MM.1S (cell line): ENCODE measurements at regions not wholly inside any gene's neighbourhood (a gene's known extent, or its start where the extent isn't known, plus 50 kb on each side); places are given as distances from the start of the nearest gene placed in this dataset.

Experiments
- DNase-seq: peaks from one replicate; pipeline ENCODE4 v3.0.0-alpha.2; 2015
- H2AFZ ChIP-seq: fragments of 300-600 bp; sonication (generic); 2 replicates; pipeline ENCODE4 v1.6.0; 2016; ENCODE audit warnings: antibody characterized with exemption, low read length
- H3F3A ChIP-seq: fragments of 300-600 bp; sonication (generic); 2 replicates; pipeline ENCODE4 v1.6.1; 2016; ENCODE audit warnings: mild to moderate bottlenecking, antibody characterized with exemption, low read length, moderate library complexity, mixed read lengths; ENCODE audit not compliant: insufficient read depth
- H3K27ac ChIP-seq: fragments of 300-600 bp; sonication (generic); 2 replicates; pipeline ENCODE4 v1.5.1; 2016; ENCODE audit warnings: mild to moderate bottlenecking, low read length
- H3K27me3 ChIP-seq: fragments of 300-600 bp; sonication (generic); replicated peaks from 2 replicates; pipeline ENCODE4 v1.6.0; 2016; ENCODE audit warnings: low read length; ENCODE audit not compliant: insufficient read depth
- H3K36me3 ChIP-seq: fragments of 300-600 bp; sonication (generic); replicated peaks from 2 replicates; pipeline ENCODE4 v1.6.1; 2016; ENCODE audit warnings: mild to moderate bottlenecking, low read length, mixed read lengths; ENCODE audit not compliant: insufficient read depth
- H3K4me1 ChIP-seq: fragments of 300-600 bp; sonication (generic); 2 replicates; pipeline ENCODE4 v1.6.1; 2016; ENCODE audit warnings: low read length, mixed read lengths
- H3K4me2 ChIP-seq: fragments of 300-600 bp; sonication (generic); 2 replicates; pipeline ENCODE4 v1.6.0; 2016; ENCODE audit warnings: low read depth, low read length
- H3K4me3 ChIP-seq: fragments of 300-600 bp; sonication (generic); 2 replicates; pipeline ENCODE4 v1.5.1; 2016; ENCODE audit warnings: low read length, mixed read lengths
- H3K79me2 ChIP-seq: fragments of 300-600 bp; sonication (generic); 2 replicates; pipeline ENCODE4 v1.6.1; 2016; ENCODE audit warnings: mixed run types, low read length, mixed read lengths
- H3K9ac ChIP-seq: fragments of 300-600 bp; sonication (generic); 2 replicates; pipeline ENCODE4 v1.6.1; 2016; ENCODE audit warnings: low read length, mixed read lengths
- H3K9me2 ChIP-seq: fragments of 300-600 bp; sonication (generic); replicated peaks from 2 replicates; pipeline ENCODE4 v1.6.1; 2016; ENCODE audit warnings: mild to moderate bottlenecking, low read length, mixed read lengths; ENCODE audit not compliant: insufficient read depth
- H3K9me3 ChIP-seq: fragments of 300-600 bp; sonication (generic); replicated peaks from 2 replicates; pipeline ENCODE4 v1.6.1; 2016; ENCODE audit warnings: mild to moderate bottlenecking, low read length, mixed read lengths; ENCODE audit not compliant: insufficient read depth
- H4K20me1 ChIP-seq: fragments of 300-600 bp; sonication (generic); 2 replicates; pipeline ENCODE4 v1.6.1; 2016; ENCODE audit warnings: mild to moderate bottlenecking, low read length, moderate library complexity, mixed read lengths; ENCODE audit not compliant: insufficient read depth
- CTCF ChIP-seq: fragments of 300-600 bp; sonication (generic); IDR thresholded peaks from 2 replicates; pipeline ENCODE4 v1.5.1; 2016; ENCODE audit warnings: antibody characterized with exemption, low read length, mixed read lengths
- EZH2 ChIP-seq: fragments of 300-600 bp; sonication (generic); optimal IDR thresholded peaks from 2 replicates; pipeline ENCODE3; 2017; ENCODE audit warnings: low read depth, mild to moderate bottlenecking, antibody characterized with exemption, low read length, mixed read lengths
- EZH2phosphoT487 ChIP-seq: fragments of 300-600 bp; sonication (generic); IDR thresholded peaks from 2 replicates; pipeline ENCODE4 v1.6.1; 2018; ENCODE audit warnings: antibody characterized with exemption, low read length

- Histone ChIP-seq H3F3A (no peaks in the 10 kb centered on the region), H3K9me3 (no peaks in the 10 kb centered on the region)
- TF ChIP-seq CTCF (no peak), EZH2phosphoT487 (no peak), EZH2 (no peak)
These were observed 127.2 kb upstream of the SLIT2 start for GRCh38 chr4:20124317-20125026.

GRCh38 chr4:20122198-20122988 lies 129.3 kb upstream of the SLIT2 start:
- H4K20me1 ChIP-seq = no peaks in the 10 kb centered on the region
- H3K9me3 ChIP-seq = no peaks in the 10 kb centered on the region
- no peaks in the 10 kb centered on the region for H3K4me1 ChIP-seq
- no peak overlapping the region for H2AFZ ChIP-seq
- H3K9me2 ChIP-seq = no peaks in the 10 kb centered on the region
- no peak overlapping the region for H3K4me3 ChIP-seq
- TF ChIP-seq EZH2phosphoT487 = no peak
- no peak for TF ChIP-seq EZH2
- TF ChIP-seq CTCF = no peak
- no peaks in the 10 kb centered on the region for H3K79me2 ChIP-seq
- H3K27me3 ChIP-seq = no peaks in the 10 kb centered on the region
- no peak overlapping the region for H3K4me2 ChIP-seq
- no peak overlapping the region for H3K9ac ChIP-seq
- DNase-seq = no peak
- no peaks in the 10 kb centered on the region for H3K36me3 ChIP-seq
- no peaks in the 10 kb centered on the region for H3F3A ChIP-seq
- no peak overlapping the region for H3K27ac ChIP-seq

More at GRCh38 chr4:20124317-20125026, 127.2 kb upstream of the SLIT2 start:
- H3K27me3 ChIP-seq = no peaks in the 10 kb centered on the region
- no peak overlapping the region for H3K27ac ChIP-seq
- no peak overlapping the region for H3K9ac ChIP-seq
- H3K79me2 ChIP-seq = no peaks in the 10 kb centered on the region
- H2AFZ ChIP-seq = no peak overlapping the region
- DNase-seq = no peak
- H4K20me1 ChIP-seq = no peaks in the 10 kb centered on the region
- H3K36me3 ChIP-seq = no peaks in the 10 kb centered on the region
- no peak overlapping the region for H3K4me2 ChIP-seq
- no peaks in the 10 kb centered on the region for H3K4me1 ChIP-seq
- no peaks in the 10 kb centered on the region for H3K9me2 ChIP-seq
- no peak overlapping the region for H3K4me3 ChIP-seq

DNA sequence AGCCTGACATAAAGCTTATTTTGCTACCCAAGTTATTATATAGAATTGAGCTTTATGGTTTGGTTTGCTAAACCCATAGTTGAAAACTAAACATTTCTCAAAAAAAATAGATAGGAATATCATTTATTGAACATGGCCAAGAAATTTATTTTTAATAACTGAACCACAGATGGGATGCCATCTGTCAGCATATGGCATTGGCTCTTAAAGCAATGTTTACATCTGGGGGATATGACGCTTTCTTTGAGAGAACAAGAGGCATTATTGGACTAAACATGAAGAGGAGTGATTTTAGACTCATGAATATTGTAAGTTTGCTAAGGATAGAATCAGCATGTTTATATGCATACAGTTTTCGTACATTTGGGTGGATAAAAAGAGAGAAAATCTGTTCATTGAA lies 132.6 kb upstream of the SLIT2 start:
- TF ChIP-seq CTCF (no peak), EZH2 (no peak), EZH2phosphoT487 (no peak)
- Histone ChIP-seq H3K9me3 (no peaks in the 10 kb centered on the region), H2AFZ (no peak overlapping the region), H3K27me3 (no peaks in the 10 kb centered on the region), H4K20me1 (no peaks in the 10 kb centered on the region), H3K9ac (no peak overlapping the region), H3F3A (no peaks in the 10 kb centered on the region), H3K4me2 (no peak overlapping the region), H3K27ac (no peak overlapping the region), H3K4me3 (no peak overlapping the region), H3K4me1 (no peaks in the 10 kb centered on the region), H3K36me3 (no peaks in the 10 kb centered on the region), H3K9me2 (no peaks in the 10 kb centered on the region), H3K79me2 (no peaks in the 10 kb centered on the region)
- DNase-seq = no peak
